ENCODE measurements at regions not wholly inside any gene's neighbourhood (a gene's known extent, or its start where the extent isn't known, plus 50 kb on each side); places are given as distances from the start of the nearest gene placed in this dataset.

DNA sequence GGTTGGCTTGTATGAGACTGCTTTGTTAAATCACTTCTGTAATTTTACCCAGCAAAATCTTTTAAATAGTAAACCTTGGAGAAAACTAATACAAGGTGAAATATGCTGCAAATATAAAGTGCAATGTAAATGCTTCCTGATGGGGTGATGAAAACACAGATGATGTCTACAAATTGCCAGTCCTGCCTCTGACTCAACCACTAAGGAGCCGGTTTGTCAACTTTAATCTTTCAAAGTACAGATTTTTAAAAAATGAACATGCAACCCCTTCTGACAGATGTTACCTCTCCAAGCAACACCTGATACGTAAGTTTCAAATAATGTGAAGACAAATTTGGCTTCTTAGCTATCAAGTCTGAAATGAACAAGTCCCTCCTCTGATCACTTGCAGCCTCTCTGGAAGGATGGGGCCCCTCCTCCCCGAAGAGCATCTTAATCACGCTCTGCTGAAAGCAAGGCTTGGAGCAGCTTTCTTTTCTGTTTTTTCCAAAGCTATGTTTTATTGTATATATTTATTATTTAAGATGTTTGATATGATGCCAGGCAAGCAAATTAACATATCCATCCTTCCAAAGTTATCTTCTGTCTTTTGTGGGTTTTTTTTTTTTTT lies 196.0 kb downstream of the MYLK4 start:
- H3K9me2 ChIP-seq (replicated peaks; ENCODE audit: control insufficient read depth, low read length) = no peaks in the 10 kb centered on the region
- no peak overlapping the region for H3K4me2 ChIP-seq (ENCODE audit: low read length)
- H3F3A ChIP-seq (ENCODE audit: control insufficient read depth, insufficient read depth) = no peaks in the 10 kb centered on the region
- H3K79me2 ChIP-seq (ENCODE audit: control insufficient read depth, low read length) = no peaks in the 10 kb centered on the region
- TF ChIP-seq EZH2phosphoT487 (IDR thresholded peaks at IDR 0.05; ENCODE audit: borderline replicate concordance, low read length) (no peak), CTCF (IDR thresholded peaks at IDR 0.05; ENCODE audit: low read depth, low read length, poor library complexity, severe bottlenecking) (no peak)
- no peak overlapping the region for H3K4me3 ChIP-seq (ENCODE audit: low read length)
- no peaks in the 10 kb centered on the region for H3K36me3 ChIP-seq (ENCODE audit: control insufficient read depth, low read length)
- H3K27me3 ChIP-seq (ENCODE audit: control insufficient read depth, low read length) = no peaks in the 10 kb centered on the region
- no peaks in the 10 kb centered on the region for H4K20me1 ChIP-seq (ENCODE audit: control insufficient read depth, insufficient read depth, low read depth, low read length)
- H3K9me3 ChIP-seq (ENCODE audit: control insufficient read depth, insufficient read depth, low read length) = no peaks in the 10 kb centered on the region
- H3K27ac ChIP-seq (ENCODE audit: low read depth, low read length) = no peak overlapping the region
- H3K4me1 ChIP-seq (ENCODE audit: control insufficient read depth, low read length) = no peaks in the 10 kb centered on the region

DNA sequence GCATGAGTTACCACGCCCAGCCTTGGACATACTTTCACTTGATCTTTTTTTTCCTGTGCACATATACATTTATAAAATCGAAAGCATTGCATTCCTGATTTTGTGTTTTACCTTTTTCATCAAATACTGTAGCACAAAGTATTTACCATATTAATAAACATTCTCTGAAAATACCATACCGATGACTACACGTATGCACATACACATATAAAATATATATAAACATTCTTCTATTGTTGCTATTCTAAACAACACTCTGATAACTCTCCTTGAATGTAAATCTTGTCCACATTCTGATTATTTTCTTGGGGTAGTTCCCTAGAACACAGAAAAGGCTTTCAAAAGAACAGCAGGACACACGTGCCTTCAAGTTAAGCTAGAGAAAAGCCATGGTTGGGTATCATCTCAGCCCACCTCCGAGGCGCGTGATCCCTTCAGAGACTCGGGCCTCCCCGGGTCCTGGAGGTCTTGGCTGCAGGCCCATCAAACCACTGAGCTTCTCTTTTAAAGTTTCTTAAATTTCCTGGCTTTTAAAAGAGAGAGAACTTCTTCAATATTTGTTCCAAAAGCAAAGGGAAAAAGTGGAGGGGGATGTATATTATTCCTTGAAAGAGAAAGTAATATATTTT lies 198.1 kb downstream of the MYLK4 start:
- TF ChIP-seq CTCF (IDR thresholded peaks at IDR 0.05; ENCODE audit: low read depth, low read length, poor library complexity, severe bottlenecking) (no peak), EZH2phosphoT487 (IDR thresholded peaks at IDR 0.05; ENCODE audit: borderline replicate concordance, low read length) (no peak)
- H3K4me3 ChIP-seq (ENCODE audit: low read length) = no peak overlapping the region
- H3K36me3 ChIP-seq (ENCODE audit: control insufficient read depth, low read length) = no peaks in the 10 kb centered on the region
- no peak overlapping the region for H3K27ac ChIP-seq (ENCODE audit: low read depth, low read length)
- H3K27me3 ChIP-seq (ENCODE audit: control insufficient read depth, low read length) = no peaks in the 10 kb centered on the region
- no peaks in the 10 kb centered on the region for H3K79me2 ChIP-seq (ENCODE audit: control insufficient read depth, low read length)
- H3K9me3 ChIP-seq (ENCODE audit: control insufficient read depth, insufficient read depth, low read length) = peaks cover 10% of the 10 kb centered on the region; the same call in 1 of the 2 replicates
- no peaks in the 10 kb centered on the region for H3F3A ChIP-seq (ENCODE audit: control insufficient read depth, insufficient read depth)
- no peaks in the 10 kb centered on the region for H4K20me1 ChIP-seq (ENCODE audit: control insufficient read depth, insufficient read depth, low read depth, low read length)
- no peaks in the 10 kb centered on the region for H3K4me1 ChIP-seq (ENCODE audit: control insufficient read depth, low read length)
- no peak overlapping the region for H3K4me2 ChIP-seq (ENCODE audit: low read length)
- no peaks in the 10 kb centered on the region for H3K9me2 ChIP-seq (replicated peaks; ENCODE audit: control insufficient read depth, low read length)

GRCh38 chr6:2551705-2552104 lies 199.0 kb downstream of the MYLK4 start:
- no peak overlapping the region for H3K4me3 ChIP-seq (ENCODE audit: low read length)
- no peaks in the 10 kb centered on the region for H3K9me2 ChIP-seq (replicated peaks; ENCODE audit: control insufficient read depth, low read length)
- H3K79me2 ChIP-seq (ENCODE audit: control insufficient read depth, low read length) = no peaks in the 10 kb centered on the region
- H3K27ac ChIP-seq (ENCODE audit: low read depth, low read length) = no peak overlapping the region
- H3F3A ChIP-seq (ENCODE audit: control insufficient read depth, insufficient read depth) = no peaks in the 10 kb centered on the region
- no peaks in the 10 kb centered on the region for H3K36me3 ChIP-seq (ENCODE audit: control insufficient read depth, low read length)
- no peaks in the 10 kb centered on the region for H4K20me1 ChIP-seq (ENCODE audit: control insufficient read depth, insufficient read depth, low read depth, low read length)
- no peak overlapping the region for H3K4me2 ChIP-seq (ENCODE audit: low read length)
- peaks cover 11% of the 10 kb centered on the region; the same call in 1 of the 2 replicates for H3K9me3 ChIP-seq (ENCODE audit: control insufficient read depth, insufficient read depth, low read length)
- no peak for TF ChIP-seq CTCF (IDR thresholded peaks at IDR 0.05; ENCODE audit: low read depth, low read length, poor library complexity, severe bottlenecking)
- TF ChIP-seq EZH2phosphoT487 (IDR thresholded peaks at IDR 0.05; ENCODE audit: borderline replicate concordance, low read length) = no peak
- H3K4me1 ChIP-seq (ENCODE audit: control insufficient read depth, low read length) = no peaks in the 10 kb centered on the region
- H3K27me3 ChIP-seq (ENCODE audit: control insufficient read depth, low read length) = no peaks in the 10 kb centered on the region

Data from DOHH2 (cell line).